Activated CD8-positive, alpha-beta memory T cell treated with anti-CD3 and anti-CD28 coated beads, Interleukin-2, amount 50 U/mL, for 48 hours (primary cell): ENCODE measurements at regions not wholly inside any gene's neighbourhood (a gene's known extent, or its start where the extent isn't known, plus 50 kb on each side); places are given as distances from the start of the nearest gene placed in this dataset.

Experiments used
- DNase-seq: peaks from one replicate; pipeline ENCODE4 v3.0.0-alpha.2; 2020

DNA sequence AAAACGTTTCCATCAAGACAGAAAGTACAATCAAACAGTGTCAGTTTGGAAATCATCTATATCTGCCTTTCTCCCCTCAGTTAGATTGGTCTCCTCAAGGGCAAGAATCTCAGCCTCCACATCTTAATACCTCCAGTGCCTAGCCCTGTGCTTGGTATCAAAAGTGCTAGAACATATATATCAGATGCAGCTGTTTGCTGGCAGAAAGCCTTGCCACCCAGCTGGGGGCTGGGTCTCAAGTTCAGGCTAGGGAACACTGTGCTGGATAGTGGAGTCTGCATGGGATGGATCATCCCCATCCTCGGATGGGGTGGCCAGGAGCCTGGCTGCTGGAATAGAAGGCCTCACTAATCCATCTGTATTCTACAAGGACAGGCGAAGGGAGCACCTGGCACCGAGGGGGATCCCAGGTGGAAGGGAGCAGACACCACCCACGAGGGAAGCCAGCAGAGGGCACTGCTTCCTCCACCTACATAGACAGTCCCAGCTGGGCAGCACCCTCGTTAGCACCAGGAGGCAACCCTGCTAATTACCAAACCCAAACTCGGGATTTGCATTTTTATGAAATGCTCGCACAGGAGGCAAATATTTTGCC, 602.2 kb downstream of the BUD13 start:
- no peak for DNase-seq

DNA sequence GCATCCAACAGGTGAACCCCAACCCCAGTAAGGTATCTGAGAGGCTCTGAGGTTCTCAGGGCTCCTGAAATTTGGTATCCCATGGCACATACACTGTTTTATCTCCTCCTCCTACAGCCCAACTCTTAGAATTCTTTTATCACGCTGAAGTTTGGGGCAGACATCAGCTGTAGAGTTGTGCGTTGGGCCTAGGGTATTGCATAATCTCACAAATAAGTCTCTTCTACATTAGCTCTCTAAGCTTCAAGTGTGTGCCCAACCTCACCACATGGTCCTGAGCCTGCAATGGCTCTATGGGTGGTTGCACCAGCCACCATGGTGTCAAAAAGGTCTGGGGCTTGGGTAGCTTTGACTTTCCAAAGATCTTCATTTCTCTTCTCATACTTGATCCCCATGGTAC, 603.0 kb downstream of the BUD13 start:
- DNase-seq = no peak

DNA sequence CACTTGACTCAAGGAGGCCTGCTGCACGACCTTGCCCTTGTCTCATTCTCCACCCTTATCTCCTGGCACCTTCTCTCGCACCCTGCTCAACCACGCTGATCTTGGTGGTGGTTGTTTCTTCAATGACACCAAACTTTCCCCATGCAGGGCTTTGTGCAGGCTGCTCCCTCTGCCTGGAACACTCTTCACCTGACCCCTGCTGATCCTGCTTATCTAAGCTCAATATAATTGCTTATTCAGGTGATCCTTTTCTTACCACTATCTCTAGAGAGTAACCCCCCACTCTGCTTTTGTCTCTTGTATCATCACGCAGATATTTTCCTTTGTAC, 604.4 kb downstream of the BUD13 start:
- no peak for DNase-seq

DNA sequence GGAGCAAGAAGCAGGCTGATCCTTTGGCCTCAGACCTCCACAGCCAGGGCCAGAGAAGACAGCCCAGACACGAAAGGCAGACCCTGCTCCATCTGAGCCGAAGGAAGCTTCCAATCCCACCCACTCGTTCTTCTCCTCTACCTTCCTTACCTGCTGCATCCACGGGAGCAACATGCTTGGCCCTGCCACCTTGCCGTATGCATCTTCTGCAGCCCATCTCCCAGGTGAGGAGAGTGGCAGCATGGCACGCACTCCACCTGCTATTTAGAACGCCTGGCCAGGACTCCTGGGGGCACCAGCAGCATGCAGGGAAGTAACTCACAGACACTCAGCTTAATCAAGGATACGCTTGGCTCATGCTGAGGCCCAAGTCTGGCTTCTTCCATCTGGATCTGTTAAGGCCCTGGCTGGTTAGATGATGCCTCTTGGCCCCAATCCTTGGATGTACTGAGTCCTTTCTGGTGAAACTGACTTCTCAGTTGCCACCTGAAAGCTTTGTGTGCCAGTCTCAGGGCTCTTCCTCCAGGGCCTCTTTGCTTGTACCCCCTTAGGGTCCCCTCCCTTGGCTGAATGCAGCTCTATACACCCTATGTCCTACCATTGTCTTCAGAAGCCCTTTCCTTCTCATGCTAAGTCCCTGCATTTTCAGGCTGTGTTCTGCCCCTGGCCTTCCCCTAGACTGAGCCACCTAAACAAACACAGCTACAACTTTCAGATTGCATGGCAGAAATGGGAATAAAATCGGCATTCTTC, 604.9 kb downstream of the BUD13 start:
- no peak for DNase-seq

DNA sequence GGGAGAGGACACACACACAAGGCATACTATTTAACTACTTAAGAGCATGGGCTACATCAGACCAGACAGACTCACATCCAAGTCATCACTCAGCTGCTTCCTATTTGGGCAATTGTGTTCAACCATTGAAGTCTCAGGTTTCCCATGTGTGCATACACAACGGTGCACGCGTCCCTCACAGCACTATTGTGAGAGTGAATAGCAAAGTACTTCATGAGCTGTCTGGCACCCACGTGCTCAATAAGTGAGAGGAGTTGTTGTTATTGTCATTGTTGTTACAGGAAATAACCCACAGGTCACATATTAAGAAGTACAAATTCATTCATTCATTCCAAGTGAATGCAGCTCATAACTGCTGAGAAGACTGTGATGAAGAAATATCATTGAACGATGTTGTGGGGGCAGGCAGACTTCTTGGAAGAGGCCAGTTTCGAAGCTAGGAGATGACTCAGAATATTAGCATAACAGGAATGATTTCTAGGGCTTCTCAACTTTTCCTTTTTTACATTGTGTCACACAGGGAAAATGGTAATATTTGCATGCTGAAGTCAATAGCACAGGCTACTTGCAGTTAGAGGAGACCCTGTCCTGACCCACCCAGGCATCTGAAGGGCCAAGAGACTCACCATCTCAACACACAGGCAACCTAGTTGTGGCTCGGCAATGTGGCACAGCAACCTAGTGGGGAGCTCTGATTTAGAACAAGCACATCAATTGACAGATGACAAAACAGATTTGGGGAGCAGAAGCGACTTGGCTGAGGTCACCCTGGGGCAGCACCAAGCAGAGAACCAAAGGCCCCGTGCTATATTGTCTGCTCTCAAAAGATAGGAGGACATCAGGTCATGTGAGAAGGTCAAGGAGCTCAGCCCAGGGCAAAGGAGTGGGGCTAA, 606.0 kb downstream of the BUD13 start:
- no peak for DNase-seq

DNA sequence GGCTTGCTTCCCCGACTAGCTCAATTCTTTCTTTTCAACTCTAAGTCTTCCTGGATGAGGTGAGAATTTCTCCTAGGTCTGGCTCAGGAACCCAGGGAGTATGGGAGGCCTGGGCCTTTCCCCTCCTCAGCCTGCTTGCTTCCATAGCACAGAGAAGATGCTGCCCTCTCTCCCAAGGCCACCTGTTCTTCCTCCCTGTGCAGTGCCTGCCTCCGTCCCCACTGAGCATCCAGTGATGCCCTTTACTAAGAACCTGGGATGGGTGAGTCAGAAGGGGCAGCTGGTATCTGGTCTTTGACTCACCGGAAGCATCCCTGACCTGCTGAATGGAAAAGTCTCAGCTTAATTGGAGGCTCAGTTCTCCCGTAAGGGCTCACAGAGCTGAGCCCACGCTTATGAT, 607.9 kb downstream of the BUD13 start:
- no peak for DNase-seq

DNA sequence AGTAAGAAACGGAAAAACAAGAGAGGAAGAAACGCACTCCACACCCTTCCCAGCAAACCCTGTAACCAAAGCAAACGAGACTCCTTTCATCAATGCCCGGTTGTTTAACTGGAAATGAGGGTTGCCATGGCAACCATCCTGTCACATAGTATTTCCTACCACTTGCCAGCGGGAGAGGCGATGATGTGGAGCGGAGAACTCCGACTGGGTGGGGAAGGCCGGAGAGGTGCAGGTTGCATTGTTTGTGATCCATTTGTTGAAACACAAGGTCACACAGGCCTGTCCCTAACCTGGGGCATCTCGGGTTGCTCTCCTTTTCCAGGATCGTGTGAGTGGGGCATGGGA, 609.9 kb downstream of the BUD13 start:
- no peak for DNase-seq

DNA sequence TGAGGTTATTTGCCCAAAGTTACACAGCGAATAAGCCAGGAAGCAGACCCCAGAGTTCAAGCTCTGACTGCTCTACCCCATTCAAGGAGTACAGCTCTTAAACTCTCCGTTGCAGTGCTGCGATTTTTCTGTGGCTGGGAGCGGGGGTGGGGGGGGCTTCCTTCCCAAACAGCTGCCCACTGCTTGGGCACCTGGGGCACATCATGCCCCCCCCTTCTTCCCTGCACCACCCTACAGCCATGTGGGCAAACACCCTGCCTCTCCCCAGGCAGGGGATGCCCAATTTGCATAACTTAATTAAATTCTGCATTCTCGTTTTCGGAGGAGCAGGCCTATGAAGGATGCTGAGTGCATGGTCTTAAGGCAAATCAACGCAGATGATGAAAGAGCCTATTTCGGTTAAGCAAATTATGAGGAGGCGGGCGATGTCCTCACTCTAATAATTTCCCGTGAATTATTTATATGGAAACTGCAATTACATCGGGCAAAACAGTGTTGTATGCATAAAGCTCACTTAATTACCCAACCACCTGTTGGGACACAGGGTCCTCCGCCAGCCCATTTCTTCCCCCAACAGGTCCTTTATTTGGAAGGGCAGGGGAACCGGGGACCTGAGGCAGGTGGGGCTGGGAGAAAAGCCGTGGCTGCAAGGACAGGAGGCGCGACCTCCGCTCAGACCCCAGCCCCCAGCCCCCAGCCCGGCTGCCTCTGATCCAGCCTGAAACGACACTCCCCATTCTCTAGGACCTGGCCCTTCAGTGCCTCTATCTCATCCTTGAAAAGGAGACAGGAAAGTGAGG, 610.5 kb downstream of the BUD13 start:
- no peak for DNase-seq

DNA sequence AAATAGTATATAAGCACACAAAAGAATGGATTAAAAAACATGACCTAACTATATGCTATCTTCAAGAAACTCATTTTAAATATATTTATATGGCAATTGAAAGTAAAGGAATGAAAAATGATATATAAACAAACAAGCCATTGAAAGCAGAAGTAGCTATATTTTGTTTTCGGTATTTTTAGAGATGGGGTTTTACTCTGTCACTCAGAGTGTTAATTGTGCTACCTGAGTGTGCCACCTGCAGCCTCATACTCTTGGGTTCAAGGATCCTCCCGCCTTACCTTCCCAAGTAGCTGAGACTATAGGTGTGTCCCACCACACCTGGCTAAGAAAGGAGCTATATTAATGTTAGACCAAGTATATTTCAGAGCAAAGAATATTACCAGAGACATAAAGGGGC, 624.1 kb downstream of the BUD13 start:
- no peak for DNase-seq

DNA sequence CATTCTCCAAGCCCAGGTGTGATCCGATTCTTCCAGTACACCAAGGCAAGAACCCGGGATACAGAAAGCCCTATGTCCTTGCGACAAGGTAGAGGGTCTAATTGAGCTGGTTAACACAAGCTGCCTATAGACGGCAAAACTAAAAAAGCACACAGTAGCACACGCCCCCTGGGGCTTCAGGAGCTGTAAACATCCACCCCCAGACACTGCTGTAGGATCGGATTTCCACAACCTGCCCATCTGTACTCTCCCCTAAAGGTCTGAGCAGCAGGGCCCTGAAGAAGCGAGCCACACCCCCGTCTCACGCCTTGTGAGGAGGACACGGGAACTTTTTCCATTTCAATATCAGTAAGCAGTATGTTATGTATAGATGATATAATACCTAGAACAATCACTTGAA, 624.7 kb downstream of the BUD13 start:
- no peak for DNase-seq

DNA sequence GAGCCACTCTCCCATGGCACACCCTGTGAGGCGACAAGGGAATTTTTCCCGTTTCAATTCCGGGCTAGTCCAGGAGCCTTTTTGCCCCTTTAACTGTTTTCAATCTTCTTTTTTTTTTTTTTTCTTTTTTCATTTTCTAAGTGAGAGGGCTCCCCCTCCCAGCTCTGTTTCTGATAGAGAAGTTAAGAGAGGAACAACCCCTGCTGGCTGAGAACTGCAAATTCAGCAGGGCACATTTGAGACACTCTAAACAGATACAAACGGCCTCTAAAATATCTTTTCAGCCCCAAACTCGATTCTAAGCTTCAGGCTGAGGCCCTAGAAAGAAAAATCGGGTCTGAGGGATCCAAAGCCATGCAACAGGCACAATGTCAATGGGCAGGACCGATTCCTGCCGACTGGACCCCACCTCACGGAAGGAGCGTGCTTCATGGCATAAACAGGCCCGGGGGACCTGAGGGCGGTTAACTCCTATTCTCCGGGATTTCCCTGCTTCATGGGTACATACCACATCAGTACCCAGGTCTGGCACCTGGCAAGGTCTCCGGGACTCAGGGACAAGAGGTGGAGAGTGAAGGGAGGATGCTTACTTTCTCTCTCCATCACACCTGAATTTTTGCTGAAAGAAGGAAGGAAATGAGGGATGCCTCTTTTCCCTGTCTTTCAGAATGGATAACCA, 627.5 kb downstream of the BUD13 start:
- DNase-seq = no peak

DNA sequence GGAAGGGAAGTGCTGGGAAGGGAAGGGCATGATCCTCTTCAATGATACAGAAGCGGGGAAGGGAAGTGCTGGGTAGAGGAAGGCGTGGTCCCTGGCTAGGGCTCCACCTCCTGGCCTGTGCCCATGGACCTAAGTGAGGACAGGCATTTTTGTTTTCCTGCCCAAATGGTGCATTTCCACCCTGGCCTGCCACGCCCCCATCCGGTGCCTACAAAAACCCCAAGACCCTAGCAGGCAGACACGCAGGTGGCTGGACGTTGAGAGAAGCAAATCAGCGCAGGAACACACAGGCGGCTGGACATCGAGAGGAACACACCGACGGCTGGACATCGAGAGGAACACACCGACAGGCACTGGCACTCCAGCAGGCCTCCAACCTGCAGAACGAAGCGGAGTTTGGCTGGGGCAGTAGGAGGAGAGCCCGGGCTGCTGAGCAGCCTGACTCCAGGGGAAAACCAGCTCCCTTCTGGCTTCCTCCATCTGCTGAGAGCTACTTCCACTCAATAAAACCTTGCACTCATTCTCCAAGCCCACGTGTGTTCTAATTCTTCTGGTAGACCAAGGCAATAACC, 628.3 kb downstream of the BUD13 start:
- no peak for DNase-seq

DNA sequence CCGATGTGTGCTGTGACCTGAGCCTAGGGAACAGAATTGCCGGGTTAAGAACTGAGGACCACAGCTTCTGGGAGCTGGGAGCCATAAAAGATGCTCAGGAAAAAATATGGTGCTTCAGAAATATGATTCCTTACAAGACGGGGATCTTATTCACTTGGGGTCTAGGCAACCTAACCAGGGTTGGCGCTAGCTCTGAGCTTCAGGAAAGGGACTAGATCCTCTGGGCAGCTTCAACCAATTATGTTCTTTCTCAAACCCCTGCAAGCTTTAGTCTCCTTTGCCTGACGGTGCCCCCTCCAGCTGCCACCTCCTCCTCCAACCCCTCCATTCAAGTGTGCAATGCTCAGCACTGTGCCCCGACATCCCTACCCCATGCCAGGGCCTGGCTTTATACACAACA, 634.1 kb upstream of the CADM1 start:
- DNase-seq = no peak

DNA sequence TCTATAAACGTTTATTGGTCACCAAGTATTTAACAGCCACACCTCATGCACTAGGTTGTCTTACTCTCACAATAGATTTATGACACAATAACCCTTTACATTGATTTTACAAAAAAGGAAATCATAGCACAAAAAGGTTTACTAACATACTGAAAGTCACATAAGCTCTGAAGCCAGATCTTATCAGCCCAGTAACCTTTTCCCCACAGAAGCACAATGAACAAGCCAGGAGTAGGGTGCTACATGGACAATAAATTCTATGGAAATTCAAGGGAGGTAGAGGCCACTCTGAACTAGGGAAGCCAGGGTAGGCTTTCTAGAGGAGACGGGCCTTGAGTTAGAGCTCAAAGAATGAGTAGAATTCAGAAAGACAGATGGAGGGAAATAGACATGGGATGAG, 633.5 kb upstream of the CADM1 start:
- no peak for DNase-seq

DNA sequence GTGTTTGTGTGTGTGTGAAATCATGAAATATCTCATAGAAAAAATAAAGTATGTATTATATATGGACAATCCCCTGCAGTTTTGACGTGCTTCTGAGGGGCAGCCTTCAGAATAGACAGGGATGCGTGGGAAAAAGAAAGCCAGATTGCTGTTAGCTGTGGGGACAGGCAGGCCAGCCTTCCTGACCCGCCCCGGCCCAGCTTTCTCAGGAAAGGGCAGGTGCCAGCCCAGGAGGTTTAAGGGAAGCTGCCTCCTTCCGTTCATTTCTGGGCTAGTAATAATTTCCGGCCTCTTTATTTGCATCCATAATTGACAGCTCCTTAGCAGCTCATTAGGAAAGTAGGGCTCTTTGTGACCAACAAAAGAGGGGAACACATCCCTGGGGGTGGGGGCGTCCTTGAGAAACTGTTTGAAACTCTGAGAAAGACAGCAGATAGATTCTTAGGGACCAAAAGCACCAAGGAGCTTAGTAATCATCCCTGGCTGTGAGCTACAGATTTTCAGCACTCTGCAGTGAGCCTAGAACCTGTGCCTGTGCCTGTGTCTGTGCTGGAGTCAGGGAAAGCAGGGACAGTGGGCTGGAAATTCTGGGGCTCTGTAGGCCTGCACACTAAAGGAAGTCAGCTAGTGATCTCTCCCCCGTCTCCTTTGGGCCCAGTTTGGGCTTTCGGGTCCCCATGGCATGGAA, 632.9 kb upstream of the CADM1 start:
- no peak for DNase-seq

DNA sequence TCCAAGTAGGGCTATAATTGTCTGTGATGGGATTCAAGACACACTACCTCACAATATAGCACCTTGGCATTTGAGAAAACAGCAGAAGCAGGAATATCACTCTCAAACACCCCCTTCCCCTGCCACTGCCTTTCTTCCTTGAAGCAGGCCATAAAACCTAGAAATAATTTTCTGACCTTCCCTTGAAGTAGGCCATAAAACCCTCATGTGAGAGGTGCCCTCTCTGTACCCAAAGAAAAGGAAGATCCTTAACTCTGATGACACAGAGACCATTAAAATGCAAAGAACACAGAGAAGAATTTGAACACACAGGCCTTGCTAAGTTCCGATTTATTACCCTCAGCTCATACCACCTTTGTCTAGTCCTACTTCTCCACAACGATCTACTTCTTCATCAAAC, 631.7 kb upstream of the CADM1 start:
- no peak for DNase-seq

DNA sequence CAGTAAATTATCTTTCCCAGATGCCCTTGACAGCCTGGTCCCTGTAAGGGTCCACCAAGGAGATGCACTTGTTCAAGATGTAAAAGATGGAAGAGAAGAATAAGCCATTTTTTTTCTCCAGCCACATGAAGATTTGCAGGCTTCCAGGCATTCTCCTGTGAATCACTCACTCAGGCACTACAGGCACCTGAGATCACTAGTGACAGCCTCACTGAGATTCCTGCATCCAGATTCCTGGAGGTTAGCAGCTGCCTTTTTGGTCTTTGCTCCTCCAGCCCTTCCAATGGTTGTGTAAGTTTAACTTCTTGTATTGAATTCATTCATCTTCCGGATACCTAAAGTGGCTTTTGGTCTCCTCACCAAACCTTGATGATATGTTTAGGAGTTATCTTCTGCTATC, 630.2 kb upstream of the CADM1 start:
- DNase-seq = no peak

DNA sequence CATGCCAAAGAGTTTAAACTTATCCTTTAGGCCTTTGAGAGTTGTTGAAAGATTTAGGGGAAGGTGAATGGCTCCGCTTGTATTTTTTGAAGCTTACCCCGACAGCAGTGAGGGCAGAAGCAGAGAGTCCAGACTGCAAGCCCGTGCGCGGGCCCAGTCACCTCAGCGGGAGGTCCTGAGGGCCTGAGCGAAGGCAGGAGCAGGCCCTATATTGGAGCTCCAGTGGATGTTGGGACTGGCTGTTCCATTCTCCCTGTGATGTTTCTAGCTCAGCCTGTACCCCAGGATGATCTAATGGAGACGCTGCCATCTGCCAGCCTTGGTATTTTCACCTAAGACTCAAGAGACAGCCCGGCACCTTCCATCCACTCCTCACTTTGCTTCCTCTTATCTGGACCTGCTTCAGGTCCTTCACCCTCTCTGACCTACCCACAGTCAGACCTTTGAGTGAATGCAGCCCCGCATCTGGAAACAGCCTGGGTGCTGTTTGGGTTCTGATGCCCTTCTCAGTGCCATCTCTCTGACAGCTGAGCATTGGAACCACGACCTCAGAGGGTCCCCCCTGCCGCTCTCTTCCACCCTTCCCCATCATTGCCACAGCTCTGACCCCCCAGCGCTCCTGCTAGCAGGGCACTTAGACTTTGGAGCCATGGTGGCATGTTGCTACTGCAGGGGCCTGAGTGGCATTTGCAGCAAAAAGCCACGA, 628.2 kb upstream of the CADM1 start:
- no peak for DNase-seq

DNA sequence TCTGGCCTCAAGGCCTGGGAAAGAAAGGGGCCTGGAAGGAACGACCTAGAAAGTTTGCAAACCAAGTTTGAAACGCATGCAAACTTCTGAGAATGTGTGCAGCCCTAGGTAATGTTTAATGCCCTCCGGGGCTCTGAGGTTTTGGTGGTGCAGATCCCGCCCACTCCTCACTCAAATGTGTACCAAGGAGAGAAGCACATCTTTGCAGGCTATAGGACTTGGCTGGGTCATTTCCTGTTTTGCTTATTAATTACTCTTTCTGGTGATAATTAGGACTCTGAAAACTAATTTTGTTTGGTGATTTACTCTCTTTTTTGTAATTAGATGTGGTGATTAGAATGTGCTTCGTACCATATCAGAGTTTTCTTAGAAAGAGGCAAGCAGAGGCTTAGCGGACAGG, 625.9 kb upstream of the CADM1 start:
- DNase-seq = no peak

DNA sequence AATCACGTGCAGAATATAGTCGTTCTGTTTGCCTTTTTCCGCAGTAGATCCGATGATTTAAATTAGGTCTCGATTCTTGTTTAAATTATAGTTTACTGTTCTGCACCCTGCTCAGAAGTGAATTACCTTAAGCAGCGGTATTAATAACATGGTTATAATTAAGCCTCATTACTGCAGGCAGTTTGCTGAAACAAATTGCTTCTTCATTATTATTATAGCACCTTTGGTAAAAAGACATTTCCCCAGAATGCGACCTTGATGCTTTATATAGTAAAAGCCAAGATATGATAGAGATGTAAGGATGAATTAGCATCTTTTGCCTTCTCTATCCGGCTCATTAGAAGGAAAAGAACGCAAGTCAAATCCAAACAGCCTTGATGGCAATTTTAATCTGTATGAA, 625.2 kb upstream of the CADM1 start:
- no peak for DNase-seq

DNA sequence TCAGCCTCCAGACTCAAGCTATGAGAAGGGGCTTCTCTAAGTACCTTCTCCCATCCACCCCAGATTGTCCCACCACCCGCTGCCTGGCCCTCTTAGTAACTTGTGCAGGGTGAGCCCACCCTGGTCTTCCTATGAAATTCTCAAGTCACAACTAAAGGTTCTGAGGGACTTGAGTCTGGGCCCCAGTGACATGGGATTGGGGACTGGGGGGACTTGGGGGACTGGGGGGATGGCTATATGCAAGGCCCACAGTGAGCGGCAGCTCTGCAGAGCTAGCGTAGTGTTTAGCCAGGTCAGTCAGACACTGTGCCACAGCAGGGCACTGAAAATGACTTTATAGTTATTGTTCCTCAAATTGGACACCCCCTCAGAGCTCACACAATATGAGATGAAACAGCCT, 622.3 kb upstream of the CADM1 start:
- no peak for DNase-seq
